SU-DHL-6 (cell line): ENCODE measurements at regions not wholly inside any gene's neighbourhood (a gene's known extent, or its start where the extent isn't known, plus 50 kb on each side); places are given as distances from the start of the nearest gene placed in this dataset.

Experiments
- CTCF ChIP-seq: fragments of 200-600 bp; sonication (generic); IDR thresholded peaks from one replicate; pipeline ENCODE4 v1.5.1; 2017; ENCODE audit warnings: antibody characterized with exemption, mild to moderate bottlenecking, low read length, moderate library complexity; ENCODE audit not compliant: insufficient read depth, poor library complexity, severe bottlenecking
- EZH2phosphoT487 ChIP-seq: fragments of 200-600 bp; sonication (generic), shearing (Covaris generic); conservative IDR thresholded peaks from 2 replicates; pipeline ENCODE4 v1.6.1; 2018; ENCODE audit warnings: mild to moderate bottlenecking, antibody characterized with exemption, low read length, moderate library complexity, mixed read lengths

GRCh38 chr9:106287731-106288130 lies 575.2 kb upstream of the ZNF462 start:
- TF ChIP-seq CTCF (no peak), EZH2phosphoT487 (no peak)
